H7 (cell line): ENCODE measurements at regions not wholly inside any gene's neighbourhood (a gene's known extent, or its start where the extent isn't known, plus 50 kb on each side); places are given as distances from the start of the nearest gene placed in this dataset.

Source experiments
- DNase-seq: peaks from one replicate; pipeline ENCODE4 v3.0.0; 2012
- H3K27me3 ChIP-seq: 2 replicates; pipeline ENCODE4 v1.6.0; 2011; ENCODE audit warnings: mild to moderate bottlenecking, low read length; ENCODE audit not compliant: control insufficient read depth, insufficient read depth
- H3K36me3 ChIP-seq: replicated peaks from 2 replicates; pipeline ENCODE4 v1.5.1; 2011; ENCODE audit warnings: low read length; ENCODE audit not compliant: control insufficient read depth, insufficient read depth
- H3K4me3 ChIP-seq: 2 replicates; pipeline ENCODE4 v1.5.1; 2011; ENCODE audit warnings: low read depth, mild to moderate bottlenecking, control low read depth, low read length, moderate library complexity; ENCODE audit not compliant: insufficient read depth

DNA sequence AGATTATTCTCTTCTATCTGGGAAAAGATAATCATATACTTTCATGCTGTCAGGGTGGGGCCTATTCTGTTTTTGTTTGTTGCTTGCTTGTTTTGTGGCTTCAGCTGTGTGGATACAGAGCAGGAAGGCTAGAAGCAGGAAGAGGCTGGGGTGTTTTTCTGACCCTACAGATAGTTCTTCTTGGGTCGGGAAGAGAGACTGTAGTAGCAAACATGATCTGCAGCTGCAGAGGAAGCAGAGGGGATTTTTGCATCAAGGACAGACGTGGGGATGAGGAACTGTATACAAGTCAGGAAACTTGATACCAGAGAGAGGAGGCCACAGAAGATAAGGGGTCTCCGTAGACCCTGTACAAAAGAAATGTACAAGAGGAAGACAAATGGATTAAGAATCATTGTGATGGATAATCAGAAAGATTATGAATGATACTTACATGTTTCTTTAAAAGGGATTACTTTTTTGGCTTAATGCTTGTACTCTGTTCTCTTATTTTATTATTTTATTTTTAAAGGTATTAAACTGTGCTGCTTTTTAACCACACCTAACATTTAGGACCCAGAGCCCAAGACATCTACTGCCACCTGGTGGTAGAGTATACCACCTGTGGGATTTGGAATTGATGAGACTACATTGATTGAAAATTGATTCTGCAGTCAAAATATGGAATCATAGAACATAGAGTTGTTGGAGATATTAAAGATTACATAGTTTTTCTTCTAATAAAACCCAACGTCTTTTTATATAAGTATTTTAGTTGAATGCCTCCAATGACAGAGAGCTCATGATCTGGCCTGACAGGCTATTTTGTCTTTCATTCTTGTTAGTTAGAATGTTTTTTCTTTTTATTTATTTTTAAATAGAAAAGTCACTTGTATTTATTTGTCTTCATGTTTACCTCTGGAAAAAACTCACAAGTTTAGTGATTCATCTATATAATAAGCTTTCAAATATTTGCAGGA is 87.3 kb upstream of the ROPN1 start:
- H3K36me3 ChIP-seq: no peaks in the 10 kb centered on the region
- no peak for DNase-seq
- H3K4me3 ChIP-seq: no peak overlapping the region
- H3K27me3 ChIP-seq: no peaks in the 10 kb centered on the region

DNA sequence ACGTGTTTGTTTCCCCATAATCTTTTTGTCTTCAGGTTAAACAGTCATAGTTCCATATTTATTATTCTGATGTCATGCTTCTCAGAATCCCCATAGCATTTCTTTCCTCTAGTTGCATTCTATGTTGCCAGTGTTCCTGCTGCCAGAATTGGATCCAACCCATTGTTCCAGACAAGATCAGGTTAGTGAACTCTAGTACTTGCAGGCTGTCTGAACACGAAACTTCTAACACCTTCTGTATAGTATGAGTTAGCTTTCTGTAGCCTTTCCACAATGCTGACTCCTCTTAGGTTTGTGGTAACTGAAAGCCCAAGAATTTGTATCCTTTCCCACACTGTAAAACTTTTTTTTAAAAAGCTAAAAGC is 88.0 kb upstream of the ROPN1 start:
- Histone ChIP-seq H3K36me3 (no peaks in the 10 kb centered on the region), H3K27me3 (no peaks in the 10 kb centered on the region), H3K4me3 (no peak overlapping the region)
- no peak for DNase-seq

- H3K36me3 ChIP-seq: no peaks in the 10 kb centered on the region
- H3K27me3 ChIP-seq: no peaks in the 10 kb centered on the region
- no peak for DNase-seq
- H3K4me3 ChIP-seq: no peak overlapping the region
These were observed 90.4 kb upstream of the ROPN1 start for GRCh38 chr3:124082343-124082742.

GRCh38 chr3:124084022-124084881 is 92.3 kb upstream of the ROPN1 start:
- H3K36me3 ChIP-seq: no peaks in the 10 kb centered on the region
- H3K27me3 ChIP-seq: no peaks in the 10 kb centered on the region
- DNase-seq: no peak
- no peak overlapping the region for H3K4me3 ChIP-seq

GRCh38 chr3:124088801-124089200 is 96.9 kb upstream of the ROPN1 start:
- no peaks in the 10 kb centered on the region for H3K36me3 ChIP-seq
- no peaks in the 10 kb centered on the region for H3K27me3 ChIP-seq
- no peak for DNase-seq
- H3K4me3 ChIP-seq: no peak overlapping the region

- H3K27me3 ChIP-seq: no peaks in the 10 kb centered on the region
- no peaks in the 10 kb centered on the region for H3K36me3 ChIP-seq
- no peak for DNase-seq
- no peak overlapping the region for H3K4me3 ChIP-seq
These were observed 97.3 kb upstream of the ROPN1 start for GRCh38 chr3:124089214-124089613.

DNA sequence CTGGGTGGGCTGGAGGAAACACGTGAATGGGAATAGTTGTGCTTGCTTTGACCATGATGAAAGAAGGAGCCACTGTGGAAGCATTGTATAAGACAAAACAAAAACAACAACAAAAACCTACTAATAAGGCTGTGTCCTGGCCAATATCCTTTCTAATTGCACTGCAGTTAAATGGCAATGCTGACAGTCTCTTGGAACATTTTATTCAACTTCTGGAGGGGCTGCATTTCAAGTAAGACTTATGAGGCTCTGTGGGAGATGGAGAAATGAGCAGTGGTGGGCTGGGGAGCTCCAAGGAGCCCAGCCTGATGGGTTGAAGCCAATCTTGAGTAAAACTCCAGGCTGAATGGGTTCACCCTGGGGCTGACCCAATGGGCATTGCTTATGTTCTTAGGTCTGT is 99.8 kb upstream of the ROPN1 start:
- DNase-seq: no peak

GRCh38 chr3:124092811-124093210 is 100.9 kb upstream of the ROPN1 start:
- no peak overlapping the region for H3K4me3 ChIP-seq
- no peaks in the 10 kb centered on the region; the same call in 1 of the 2 replicates for H3K27me3 ChIP-seq
- no peak for DNase-seq
- H3K36me3 ChIP-seq: no peaks in the 10 kb centered on the region

More for the DNA sequence above, 99.8 kb upstream of the ROPN1 start:
- Histone ChIP-seq H3K36me3 (no peaks in the 10 kb centered on the region), H3K4me3 (no peak overlapping the region), H3K27me3 (no peaks in the 10 kb centered on the region; the same call in 1 of the 2 replicates)

DNA sequence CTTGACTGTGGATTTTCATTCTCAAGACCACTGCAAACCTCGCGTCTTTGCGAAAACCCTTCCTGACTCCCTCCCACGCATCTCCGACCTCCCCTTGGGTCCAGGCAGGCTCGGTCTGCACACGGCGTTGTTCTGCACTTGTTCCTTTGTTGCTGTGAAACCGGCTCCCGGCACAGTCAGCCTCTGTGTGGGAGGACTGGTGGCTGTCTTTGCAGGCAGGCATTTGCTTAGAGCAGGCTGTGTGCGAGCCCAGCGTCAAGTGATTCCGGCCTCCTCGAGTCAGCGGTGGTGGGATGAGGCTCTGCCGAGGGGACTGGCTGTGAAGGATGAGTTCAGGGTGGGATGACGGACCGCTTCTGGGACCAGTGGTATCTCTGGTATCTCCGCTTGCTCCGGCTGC is 102.6 kb upstream of the ROPN1 start:
- no peaks in the 10 kb centered on the region for H3K36me3 ChIP-seq
- no peaks in the 10 kb centered on the region; the same call in 1 of the 2 replicates for H3K27me3 ChIP-seq
- DNase-seq: no peak
- no peak overlapping the region for H3K4me3 ChIP-seq

DNA sequence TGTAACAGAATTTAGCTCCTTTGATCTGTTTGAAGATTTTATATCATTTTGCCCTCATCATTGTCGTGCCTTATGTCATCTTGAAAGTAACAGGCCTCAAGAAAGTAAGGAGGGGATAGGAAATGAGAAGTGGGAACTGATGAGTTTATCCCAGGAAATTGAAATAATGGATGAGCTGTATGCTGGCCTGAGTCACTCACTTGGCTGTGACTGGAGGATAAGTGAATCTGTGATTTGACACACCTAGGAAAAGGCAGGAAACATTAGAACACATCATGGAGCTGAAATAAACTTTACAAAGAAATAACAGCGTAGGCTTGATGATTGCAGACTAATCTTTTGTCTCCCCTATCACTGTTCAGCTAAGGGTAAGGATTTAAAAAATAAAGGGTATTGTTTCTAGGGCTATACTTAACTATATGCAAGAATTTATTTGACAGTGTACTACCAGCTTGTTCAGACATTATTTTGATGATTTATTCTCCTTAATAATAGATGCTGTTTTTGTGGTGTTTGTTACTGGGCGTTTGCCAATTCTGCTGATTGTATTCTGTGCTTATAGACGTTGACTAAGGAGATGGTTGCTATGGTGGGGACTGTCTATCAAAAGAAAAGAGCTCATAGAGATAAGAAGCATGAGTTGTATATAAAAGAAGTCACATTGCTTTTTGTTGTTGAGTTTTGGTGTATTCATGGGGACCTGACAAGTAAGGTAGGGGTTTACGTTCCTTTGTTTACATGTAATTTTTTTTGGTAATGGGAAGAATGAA is 105.6 kb upstream of the ROPN1 start:
- Histone ChIP-seq H3K27me3 (no peaks in the 10 kb centered on the region; the same call in 1 of the 2 replicates), H3K4me3 (no peak overlapping the region), H3K36me3 (no peaks in the 10 kb centered on the region)
- DNase-seq: no peak

DNA sequence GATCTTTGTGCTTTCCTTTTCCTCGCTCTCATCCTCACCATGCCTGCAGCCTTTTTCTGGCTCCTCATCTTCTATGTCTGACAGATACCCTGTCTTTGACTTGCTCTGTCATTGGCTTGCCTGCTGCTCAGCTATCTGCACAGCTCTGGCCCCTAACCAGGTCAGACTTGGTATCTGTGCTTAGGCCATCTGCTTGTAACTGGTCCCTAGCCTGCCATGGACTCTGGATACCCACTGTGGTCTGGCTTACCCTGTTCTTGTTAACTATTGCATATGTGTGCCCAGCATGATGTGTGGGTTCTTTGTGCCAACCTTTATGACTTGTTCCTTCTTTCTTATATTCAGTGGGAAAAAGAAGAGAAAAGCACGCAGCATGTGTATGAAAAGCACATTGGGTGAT is 109.7 kb upstream of the ROPN1 start:
- Histone ChIP-seq H3K27me3 (no peaks in the 10 kb centered on the region; the same call in 1 of the 2 replicates), H3K36me3 (no peaks in the 10 kb centered on the region), H3K4me3 (no peak overlapping the region)
- no peak for DNase-seq

- no peak overlapping the region for H3K4me3 ChIP-seq
- H3K27me3 ChIP-seq: no peaks in the 10 kb centered on the region; the same call in 1 of the 2 replicates
- DNase-seq: no peak
- no peaks in the 10 kb centered on the region for H3K36me3 ChIP-seq
These were observed 115.4 kb upstream of the ROPN1 start for GRCh38 chr3:124107104-124107890.

- DNase-seq: no peak
These were observed 116.5 kb upstream of the ROPN1 start for GRCh38 chr3:124108446-124108845.

GRCh38 chr3:124113485-124113884 is 121.6 kb upstream of the ROPN1 start:
- Histone ChIP-seq H3K27me3 (no peaks in the 10 kb centered on the region), H3K36me3 (no peaks in the 10 kb centered on the region)
- peak; percentile 19 for DNase-seq

More at GRCh38 chr3:124108446-124108845, 116.5 kb upstream of the ROPN1 start:
- Histone ChIP-seq H3K4me3 (no peak overlapping the region), H3K27me3 (no peaks in the 10 kb centered on the region; the same call in 1 of the 2 replicates), H3K36me3 (no peaks in the 10 kb centered on the region)

More at GRCh38 chr3:124113485-124113884, 121.6 kb upstream of the ROPN1 start:
- H3K4me3 ChIP-seq: no peak overlapping the region
